HEK293 (cell line): ENCODE measurements at regions not wholly inside any gene's neighbourhood (a gene's known extent, or its start where the extent isn't known, plus 50 kb on each side); places are given as distances from the start of the nearest gene placed in this dataset.
"Not testable (repeated sequence)": the region's sequence is repeated elsewhere in the genome, so short reads cannot be mapped to it uniquely, and the experiment has no call there.

Source experiments
- CTCF ChIA-PET: fragments of 350-600 bp; formaldehyde crosslinking; extraction: SDS; loops from one replicate; lab custom pipeline; 2021; ENCODE audit warnings: antibody characterized with exemption; lab: Yijun Ruan, JAX
- POLR2A ChIA-PET: fragments of 300-600 bp; formaldehyde crosslinking; extraction: SDS; loops from one replicate; lab custom pipeline; 2020; ENCODE audit warnings: antibody characterized with exemption, inconsistent platforms; lab: Yijun Ruan, JAX
- H3K27ac ChIP-seq: fragments of 200-500 bp; sonication (Bioruptor generic); 2 replicates; pipeline ENCODE4 v1.5.1; 2014; ENCODE audit warnings: low read depth, low read length, control low read depth, inconsistent platforms; ENCODE audit errors: extremely low read depth
- H3K36me3 ChIP-seq, 2 experiments: fragments of 200-500 bp in 1 of 2; sonication (Bioruptor generic) in 1 of 2; 1 replicate in 1 of 2; 2 replicates in 1 of 2; pipeline ENCODE4 v1.5.1; 2014 to 2017; ENCODE audit warnings: inconsistent platforms in 2 of 2, low read length in 2 of 2; ENCODE audit not compliant: control insufficient read depth in 2 of 2, insufficient read depth in 1 of 2
- H3K4me1 ChIP-seq: fragments of 200-500 bp; sonication (Bioruptor generic); 2 replicates; pipeline ENCODE4 v1.5.1; 2014; ENCODE audit warnings: mild to moderate bottlenecking, low read length, inconsistent platforms; ENCODE audit not compliant: control insufficient read depth, insufficient read depth
- H3K4me3 ChIP-seq: 2 replicates; pipeline ENCODE4 v1.5.1; 2011; ENCODE audit warnings: low read depth, mild to moderate bottlenecking, control low read depth, low read length, moderate library complexity
- H3K9me3 ChIP-seq: fragments of 200-500 bp; sonication (Bioruptor generic); 2 replicates; pipeline ENCODE4 v1.5.1; 2014; ENCODE audit warnings: low read depth, low read length, inconsistent platforms; ENCODE audit not compliant: control insufficient read depth, insufficient read depth
- BCL6B ChIP-seq: fragments of 450-650 bp; formaldehyde crosslinking; IDR thresholded peaks from 2 replicates; pipeline ENCODE4 v1.5.1; 2017; ENCODE audit warnings: missing biosample characterization, missing genetic modification characterization
- KLF16 ChIP-seq: fragments of 450-650 bp; formaldehyde crosslinking; IDR thresholded peaks from 2 replicates; pipeline ENCODE4 v1.5.1; 2017; ENCODE audit warnings: missing biosample characterization, missing genetic modification characterization
- SP3 ChIP-seq: fragments of 450-650 bp; formaldehyde crosslinking; IDR thresholded peaks from 2 replicates; pipeline ENCODE4 v1.5.1; 2016; ENCODE audit warnings: missing biosample characterization, missing genetic modification characterization
- SP7 ChIP-seq: fragments of 450-650 bp; formaldehyde crosslinking; IDR thresholded peaks from 2 replicates; pipeline ENCODE4 v1.5.1; 2016; ENCODE audit warnings: missing biosample characterization, missing genetic modification characterization
- TSHZ1 ChIP-seq: fragments of 450-650 bp; formaldehyde crosslinking; IDR thresholded peaks from 2 replicates; pipeline ENCODE4 v1.5.1; 2016; ENCODE audit warnings: missing biosample characterization, missing genetic modification characterization, borderline replicate concordance
- YY1 ChIP-seq: fragments of 450-650 bp; formaldehyde crosslinking; IDR thresholded peaks from 2 replicates; pipeline ENCODE4 v1.5.1; 2018; ENCODE audit warnings: missing biosample characterization, missing genetic modification characterization
- ZBTB10 ChIP-seq: fragments of 450-650 bp; formaldehyde crosslinking; IDR thresholded peaks from 2 replicates; pipeline ENCODE4 v1.5.1; 2016; ENCODE audit warnings: missing biosample characterization, missing genetic modification characterization
- ZIC2 ChIP-seq: fragments of 450-650 bp; formaldehyde crosslinking; IDR thresholded peaks from 2 replicates; pipeline ENCODE4 v1.5.1; 2016; ENCODE audit warnings: missing biosample characterization, missing genetic modification characterization
- ZNF10 ChIP-seq: fragments of 450-650 bp; formaldehyde crosslinking; IDR thresholded peaks from 2 replicates; pipeline ENCODE4 v1.5.1; 2017; ENCODE audit warnings: missing biosample characterization, missing genetic modification characterization
- ZNF157 ChIP-seq: fragments of 450-650 bp; formaldehyde crosslinking; IDR thresholded peaks from 2 replicates; pipeline ENCODE4 v1.5.1; 2016; ENCODE audit warnings: missing biosample characterization, missing genetic modification characterization
- ZNF335 ChIP-seq: fragments of 450-650 bp; formaldehyde crosslinking; conservative IDR thresholded peaks from 2 replicates; pipeline ENCODE4 v1.5.1; 2016; ENCODE audit warnings: missing biosample characterization, missing genetic modification characterization
- ZNF433 ChIP-seq: fragments of 450-650 bp; formaldehyde crosslinking; IDR thresholded peaks from 2 replicates; pipeline ENCODE4 v1.5.1; 2016; ENCODE audit warnings: missing biosample characterization, missing genetic modification characterization, low read depth
- ZNF488 ChIP-seq: fragments of 450-650 bp; formaldehyde crosslinking; IDR thresholded peaks from 2 replicates; pipeline ENCODE4 v1.5.1; 2016; ENCODE audit warnings: missing biosample characterization, missing genetic modification characterization
- ZNF510 ChIP-seq: fragments of 450-650 bp; formaldehyde crosslinking; IDR thresholded peaks from 2 replicates; pipeline ENCODE4 v1.5.1; 2018; ENCODE audit warnings: mild to moderate bottlenecking, missing genetic modification characterization, missing biosample characterization; ENCODE audit not compliant: insufficient replicate concordance
- ZNF513 ChIP-seq: fragments of 450-650 bp; IDR thresholded peaks from 2 replicates; pipeline ENCODE4 v1.5.1; 2018; ENCODE audit warnings: missing biosample characterization, missing genetic modification characterization
- ZNF629 ChIP-seq: fragments of 450-650 bp; formaldehyde crosslinking; IDR thresholded peaks from 2 replicates; pipeline ENCODE4 v1.5.1; 2017; ENCODE audit warnings: missing biosample characterization, missing genetic modification characterization
- ZNF664 ChIP-seq: fragments of 450-650 bp; formaldehyde crosslinking; IDR thresholded peaks from 2 replicates; pipeline ENCODE4 v1.5.1; 2016; ENCODE audit warnings: missing biosample characterization, missing genetic modification characterization
- ZNF837 ChIP-seq: fragments of 450-650 bp; formaldehyde crosslinking; IDR thresholded peaks from 2 replicates; pipeline ENCODE4 v1.5.1; 2016; ENCODE audit warnings: missing biosample characterization, missing genetic modification characterization

- POLR2A ChIA-PET = no interaction called here
- TF ChIP-seq ZNF10 (tag by site-specific recombination) (no peak), YY1 (tag by site-specific recombination) (no peak)
- TF ChIP-seq, all 188 proteins: peak for 0
- CTCF ChIA-PET = no interaction called here
Observed at GRCh38 chr9:102398205-102398604, 596.9 kb upstream of the CYLC2 start.

GRCh38 chr9:102385620-102386019 is 609.5 kb upstream of the CYLC2 start:
- H3K4me1 ChIP-seq, H3K36me3 ChIP-seq, CTCF ChIA-PET, H3K27ac ChIP-seq, POLR2A ChIA-PET, H3K9me3 ChIP-seq, H3K4me3 ChIP-seq: not testable (repeated sequence)

More at GRCh38 chr9:102398205-102398604, 596.9 kb upstream of the CYLC2 start:
- H3K4me1 ChIP-seq = no peaks in the 10 kb centered on the region
- H3K4me3 ChIP-seq = no peak overlapping the region
- H3K9me3 ChIP-seq = no peaks in the 10 kb centered on the region
- no peak overlapping the region for H3K27ac ChIP-seq
- no peaks in the 10 kb centered on the region for H3K36me3 ChIP-seq

GRCh38 chr9:102362470-102363132 is 624.2 kb upstream of the GRIN3A start:
- Histone ChIP-seq H3K9me3 (no peaks in the 10 kb centered on the region), H3K4me1 (no peaks in the 10 kb centered on the region), H3K27ac (no peak overlapping the region), H3K4me3 (no peak overlapping the region), H3K36me3 (no peaks in the 10 kb centered on the region)
- CTCF ChIA-PET = interaction anchor here (0.9 kb wide), 1 partner anchor 10 kb away, joined by 4 read pairs; no protein-coding TSS in a partner anchor
- POLR2A ChIA-PET = no interaction called here
- TF ChIP-seq ZNF335 (tag by site-specific recombination) = no peak

- Histone ChIP-seq H3K27ac (no peak overlapping the region), H3K4me1 (no peaks in the 10 kb centered on the region), H3K9me3 (no peaks in the 10 kb centered on the region), H3K4me3 (no peak overlapping the region), H3K36me3 (no peaks in the 10 kb centered on the region)
- TF ChIP-seq SP7 (tag by site-specific recombination) = no peak
- TF ChIP-seq ZNF433 = no peak
- TF ChIP-seq ZNF629 (tag by site-specific recombination) = no peak
- TF ChIP-seq ZIC2 (tag by site-specific recombination) = no peak
- TF ChIP-seq KLF16 (tag by site-specific recombination) = no peak
- no peak for TF ChIP-seq ZBTB10 (tag by site-specific recombination)
- no peak for TF ChIP-seq ZNF157 (tag by site-specific recombination)
- no peak for TF ChIP-seq TSHZ1 (tag by site-specific recombination)
- TF ChIP-seq ZNF664 = no peak
- no peak for TF ChIP-seq ZNF510 (tag by site-specific recombination)
- no peak for TF ChIP-seq BCL6B (tag by site-specific recombination)
- no peak for TF ChIP-seq SP3 (tag by site-specific recombination)
- no peak for TF ChIP-seq ZNF513 (tag by site-specific recombination)
- TF ChIP-seq ZNF488 = no peak
- no peak for TF ChIP-seq ZNF837
- ChIA-PET CTCF (no interaction called here), POLR2A (no interaction called here)
Observed at GRCh38 chr9:102360846-102361245, 622.4 kb upstream of the GRIN3A start.
